IMR-90 (cell line): ENCODE measurements at regions not wholly inside any gene's neighbourhood (a gene's known extent, or its start where the extent isn't known, plus 50 kb on each side); places are given as distances from the start of the nearest gene placed in this dataset.

ENCODE experiments used
- ATAC-seq: fragments of 200-7000 bp; cut with Tn5 transposase; 2 replicates; pipeline ENCODE4 v1.9.1; 2020; ENCODE audit warnings: low read depth, mild to moderate bottlenecking, moderate library complexity
- BruUV-seq: library from RNA; stranded (reverse); fragments of 400-500 nt; replicated peaks from 2 replicates; lab custom pipeline; 2021; lab: Mats Ljungman, UMichigan
- CTCF ChIA-PET: fragments of 300-600 bp; formaldehyde crosslinking; extraction: SDS; loops from one replicate; lab custom pipeline; 2021; ENCODE audit warnings: antibody characterized with exemption; lab: Yijun Ruan, JAX
- POLR2A ChIA-PET: fragments of 300-600 bp; sonication (Branson Sonifier 250); formaldehyde crosslinking; loops from one replicate; lab custom pipeline; 2022; ENCODE audit warnings: antibody characterized with exemption; ENCODE audit not compliant: unreplicated experiment; lab: Charles Lee
- DNase-seq: peaks from one replicate; pipeline ENCODE4 v3.0.0; 2013
- H2AFZ ChIP-seq: replicated peaks from 2 replicates; pipeline ENCODE3; 2013; ENCODE audit warnings: low read length, mild to moderate bottlenecking; ENCODE audit not compliant: poor library complexity
- H2AK5ac ChIP-seq: 2 replicates; pipeline ENCODE4 v1.6.1; 2013; ENCODE audit warnings: low read depth, low read length, inconsistent platforms
- H2AK9ac ChIP-seq: replicated peaks from 2 replicates; pipeline ENCODE3; 2013; ENCODE audit warnings: mild to moderate bottlenecking, low read depth, low read length, moderate library complexity; ENCODE audit not compliant: poor library complexity
- H2BK120ac ChIP-seq: 2 replicates; pipeline ENCODE4 v1.6.1; 2013; ENCODE audit warnings: low read depth, low read length, inconsistent platforms
- H2BK15ac ChIP-seq: 3 replicates; pipeline ENCODE4 v1.6.1; 2013; ENCODE audit warnings: low read depth, low read length, inconsistent platforms
- H2BK20ac ChIP-seq: 2 replicates; pipeline ENCODE4 v1.6.1; 2013; ENCODE audit warnings: low read depth, mild to moderate bottlenecking, inconsistent platforms, low read length, moderate library complexity
- H2BK5ac ChIP-seq: 2 replicates; pipeline ENCODE4 v1.6.1; 2013; ENCODE audit warnings: mild to moderate bottlenecking, low read depth, low read length, inconsistent platforms; ENCODE audit not compliant: poor library complexity, severe bottlenecking
- H3K14ac ChIP-seq: replicated peaks from 2 replicates; pipeline ENCODE4 v1.6.1; 2013; ENCODE audit warnings: low read depth, low read length, inconsistent platforms
- H3K18ac ChIP-seq: 2 replicates; pipeline ENCODE4 v1.6.1; 2013; ENCODE audit warnings: low read depth, low read length, control low read depth
- H3K23ac ChIP-seq: 2 replicates; pipeline ENCODE4 v1.6.1; 2013; ENCODE audit warnings: low read depth, low read length, inconsistent platforms
- H3K27ac ChIP-seq: 2 replicates; pipeline ENCODE4 v1.5.1; 2013; ENCODE audit warnings: mild to moderate bottlenecking, control low read depth, low read length; ENCODE audit not compliant: insufficient read depth
- H3K27me3 ChIP-seq: 2 replicates; pipeline ENCODE4 v1.6.1; 2013; ENCODE audit warnings: low read length; ENCODE audit not compliant: control insufficient read depth, insufficient read depth
- H3K36me3 ChIP-seq: 2 replicates; pipeline ENCODE4 v1.6.1; 2013; ENCODE audit warnings: low read length, mixed read lengths; ENCODE audit not compliant: control insufficient read depth, insufficient read depth
- H3K4ac ChIP-seq: 2 replicates; pipeline ENCODE4 v1.6.1; 2013; ENCODE audit warnings: low read depth, low read length, inconsistent platforms
- H3K4me1 ChIP-seq: 2 replicates; pipeline ENCODE4 v1.6.1; 2013; ENCODE audit warnings: low read length, mixed read lengths; ENCODE audit not compliant: control insufficient read depth, insufficient read depth
- H3K4me2 ChIP-seq: 2 replicates; pipeline ENCODE4 v1.6.1; 2013; ENCODE audit warnings: low read depth, mild to moderate bottlenecking, control low read depth, low read length, moderate library complexity
- H3K4me3 ChIP-seq: 2 replicates; pipeline ENCODE4 v1.5.1; 2013; ENCODE audit warnings: low read depth, mild to moderate bottlenecking, control low read depth, low read length, moderate library complexity; ENCODE audit not compliant: insufficient read depth
- H3K56ac ChIP-seq: 2 replicates; pipeline ENCODE4 v1.6.1; 2013; ENCODE audit warnings: low read length, inconsistent platforms; ENCODE audit not compliant: insufficient read depth; ENCODE audit errors: extremely low read depth
- H3K79me1 ChIP-seq, 2 experiments: 2 replicates each; pipeline ENCODE4 v1.6.1; 2013; ENCODE audit warnings: low read length in 2 of 2, inconsistent platforms in 1 of 2, low read depth in 1 of 2
- H3K9ac ChIP-seq: 2 replicates; pipeline ENCODE4 v1.6.1; 2013; ENCODE audit warnings: low read depth, low read length, control low read depth
- H3K9me1 ChIP-seq: 2 replicates; pipeline ENCODE4 v1.6.1; 2013; ENCODE audit warnings: low read length, inconsistent platforms; ENCODE audit not compliant: insufficient read depth
- H3K9me3 ChIP-seq: 2 replicates; pipeline ENCODE4 v1.6.1; 2013; ENCODE audit warnings: low read length; ENCODE audit not compliant: control insufficient read depth, insufficient read depth
- H4K20me1 ChIP-seq: 2 replicates; pipeline ENCODE4 v1.6.1; 2013; ENCODE audit warnings: low read length, inconsistent platforms; ENCODE audit not compliant: insufficient read depth
- H4K5ac ChIP-seq: 2 replicates; pipeline ENCODE4 v1.6.1; 2013; ENCODE audit warnings: mild to moderate bottlenecking, low read depth, low read length, control low read depth
- H4K8ac ChIP-seq, 2 experiments: 2 replicates each; pipeline ENCODE4 v1.6.1; 2013; ENCODE audit warnings: low read depth in 2 of 2, low read length in 2 of 2, control low read depth in 1 of 2, inconsistent platforms in 1 of 2
- H4K91ac ChIP-seq: 2 replicates; pipeline ENCODE4 v1.6.1; 2013; ENCODE audit warnings: low read depth, low read length, inconsistent platforms; ENCODE audit not compliant: insufficient read depth
- BHLHE40 ChIP-seq: fragments of 150-350 bp; IDR thresholded peaks from 2 replicates; pipeline ENCODE4 v1.6.1; 2016; ENCODE audit warnings: mild to moderate bottlenecking, low read depth, low read length
- CEBPB ChIP-seq: IDR thresholded peaks from 2 replicates; pipeline ENCODE4 v1.6.1; 2012; ENCODE audit warnings: low read depth, low read length, improper control_type of control experiment
- CHD1 ChIP-seq: IDR thresholded peaks from 2 replicates; pipeline ENCODE4 v1.6.1; 2012; ENCODE audit warnings: low read depth, low read length, improper control_type of control experiment
- FOS ChIP-seq: fragments of 150-350 bp; IDR thresholded peaks from 2 replicates; pipeline ENCODE4 v1.6.1; 2016; ENCODE audit warnings: low read depth, low read length
- MAFK ChIP-seq: IDR thresholded peaks from 2 replicates; pipeline ENCODE4 v1.6.1; 2012; ENCODE audit warnings: low read depth, low read length, improper control_type of control experiment
- MAZ ChIP-seq: IDR thresholded peaks from 2 replicates; pipeline ENCODE4 v1.6.1; 2012; ENCODE audit warnings: low read depth, mild to moderate bottlenecking, low read length, improper control_type of control experiment, moderate library complexity, borderline replicate concordance
- MXI1 ChIP-seq: IDR thresholded peaks from 2 replicates; pipeline ENCODE4 v1.6.1; 2012; ENCODE audit warnings: low read depth, mild to moderate bottlenecking, low read length, moderate library complexity, borderline replicate concordance
- POLR2A ChIP-seq: IDR thresholded peaks from 2 replicates; pipeline ENCODE4 v1.6.1; 2012; ENCODE audit warnings: mild to moderate bottlenecking, low read depth, low read length
- RAD21 ChIP-seq: IDR thresholded peaks from 2 replicates; pipeline ENCODE4 v1.6.1; 2012; ENCODE audit warnings: low read length, improper control_type of control experiment
- RCOR1 ChIP-seq: IDR thresholded peaks from 2 replicates; pipeline ENCODE4 v1.6.1; 2012; ENCODE audit warnings: mild to moderate bottlenecking, low read length, improper control_type of control experiment; ENCODE audit not compliant: insufficient replicate concordance
- RFX5 ChIP-seq: IDR thresholded peaks from 2 replicates; pipeline ENCODE4 v1.8.0; 2012; ENCODE audit warnings: low read depth, mild to moderate bottlenecking, low read length, moderate library complexity
- SMC3 ChIP-seq: fragments of 150-350 bp; IDR thresholded peaks from 2 replicates; pipeline ENCODE4 v1.6.1; 2016; ENCODE audit warnings: low read depth, mild to moderate bottlenecking, antibody characterized with exemption, low read length, moderate library complexity
- WGBS, 2 experiments: methylation state at CpG; one replicate each; pipeline versions ENCODE4 v1.1.5 to v1.1.7; 2013; ENCODE audit warnings: missing lambda C conversion rate in 2 of 2; ENCODE audit not compliant: insufficient read length in 1 of 2; ENCODE audit errors: extremely low coverage in 2 of 2; 5-methylcytosine and 5-hydroxymethylcytosine counted together
- dilution Hi-C: fragments of 300-500 bp; cut with HindIII; formaldehyde crosslinking; loops from one replicate; pipeline ENCODE4 v1.14.3; 2018; ENCODE audit warnings: low sequenced_read_pairs; ENCODE audit not compliant: unreplicated experiment
- in situ Hi-C: fragments of 300-500 bp; cut with MboI; formaldehyde crosslinking; loops from 3 replicates; pipeline ENCODE4 v1.14.3; 2019; ENCODE audit warnings: low sequenced_read_pairs, inconsistent platforms, mixed read lengths
- intact Hi-C: fragments of 100-400 bp; cut with micrococcal nuclease; formaldehyde crosslinking; loops from 2 replicates; pipeline ENCODE4 v1.10.0; 2022
- TF ChIP-seq, protein P1 (sequence below): fragments of 150-350 bp; IDR thresholded peaks from 2 replicates; pipeline ENCODE4 v1.6.1; 2016; ENCODE audit warnings: low read depth, mild to moderate bottlenecking, low read length, moderate library complexity, borderline replicate concordance
- TF ChIP-seq, protein P2 (sequence below): fragments of 150-350 bp; IDR thresholded peaks from 2 replicates; pipeline ENCODE4 v1.6.1; 2017; ENCODE audit warnings: mild to moderate bottlenecking, antibody characterized with exemption, low read length, low read depth
- TF ChIP-seq, protein P3 (sequence below): conservative IDR thresholded peaks from 2 replicates; pipeline ENCODE4 v1.5.1; 2012; ENCODE audit warnings: mild to moderate bottlenecking, low read depth, low read length, improper control_type of control experiment

DNA sequence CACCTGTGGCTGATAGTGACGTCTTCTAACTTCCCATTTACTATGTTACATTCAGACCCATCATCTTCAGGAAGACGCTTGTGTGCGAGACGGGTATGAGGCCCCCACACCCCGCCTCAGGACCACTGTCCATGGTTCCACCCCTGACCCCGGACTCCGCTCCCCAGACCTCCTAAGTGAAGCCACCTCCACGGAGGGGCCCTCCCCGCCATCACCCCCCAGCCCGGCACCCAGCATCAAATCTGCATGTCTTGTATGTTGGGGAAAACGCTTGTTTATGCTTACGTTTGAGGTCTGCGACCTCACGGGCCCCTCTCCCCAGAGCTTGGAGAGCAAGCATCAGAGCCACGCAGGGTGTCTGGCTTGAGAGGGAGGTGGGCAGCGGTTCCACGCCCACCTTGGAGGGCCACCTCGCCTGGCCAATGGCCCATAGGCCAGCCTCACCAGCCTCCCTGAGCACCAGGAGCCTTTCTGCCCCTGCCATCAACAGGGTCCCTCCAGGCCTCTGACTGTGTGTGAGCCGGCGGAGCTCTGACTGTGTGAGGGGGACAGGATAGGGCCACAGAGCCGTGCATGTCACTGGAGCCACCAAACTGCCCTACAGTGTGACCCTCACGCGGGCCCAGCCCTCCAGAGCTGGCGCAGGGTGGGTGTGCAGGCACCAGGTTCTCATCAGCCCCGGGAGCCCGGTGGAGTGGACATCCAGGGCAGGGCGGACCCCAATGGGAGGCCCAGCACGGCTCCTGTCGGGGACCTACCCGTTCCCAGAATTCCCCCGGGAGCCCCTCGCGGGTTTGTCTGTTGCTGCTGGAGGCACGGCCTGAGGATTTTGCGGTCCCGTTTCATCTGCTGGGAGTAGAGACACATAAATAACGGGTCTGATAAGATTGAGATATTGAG, 88.4 kb upstream of the NKX1-1 start:
- Histone ChIP-seq H2BK120ac (no peak overlapping the region), H4K8ac (no peak overlapping the region), H3K9ac (no peak overlapping the region), H4K5ac (no peak overlapping the region), H2AK9ac (no peak overlapping the region), H2BK20ac (no peak overlapping the region), H3K9me1 (0 out of 2 replicates have a peak, but pooled peaks cover 3% of the 10 kb centered on the region), H3K4me3 (no peak overlapping the region), H3K4ac (no peak overlapping the region), H3K36me3 (no peaks in the 10 kb centered on the region), H2BK15ac (no peak overlapping the region), H2AK5ac (no peak overlapping the region), H2BK5ac (no peak overlapping the region), H3K27me3 (peaks cover 34% of the 10 kb centered on the region; the same call in 1 of the 2 replicates), H3K4me1 (no peaks in the 10 kb centered on the region), H3K27ac (no peak overlapping the region), H3K18ac (no peak overlapping the region), H3K56ac (no peak overlapping the region), H2AFZ (no peak overlapping the region), H4K91ac (no peak overlapping the region), H3K23ac (no peak overlapping the region), H3K4me2 (no peak overlapping the region), H3K79me1 (no peaks in the 10 kb centered on the region), H3K9me3 (no peaks in the 10 kb centered on the region), H3K14ac (no peak overlapping the region), H4K20me1 (no peaks in the 10 kb centered on the region)
- ATAC-seq (no peak), DNase-seq (no peak)
- CTCF ChIA-PET, result no interaction called here
- in situ Hi-C loops, result no loop called here
- POLR2A ChIA-PET, result no interaction called here
- intact Hi-C loops, result no loop called here
- 47% methylated on average over 14 of the region's 37 CpGs; no CpG with 5 or more reads in 1 of the 2 experiments for WGBS, 2 experiments
- dilution Hi-C loops, result no loop called here
- no TSS peak for BruUV-seq
- TF ChIP-seq RCOR1 (no peak), MAZ (no peak), RAD21 (no peak), CEBPB (no peak), FOS (no peak), MXI1 (no peak), BHLHE40 (no peak), POLR2A (no peak), SMC3 (no peak), MAFK (no peak), CHD1 (no peak), RFX5 (no peak)
- TF ChIP-seq, protein P1, sequence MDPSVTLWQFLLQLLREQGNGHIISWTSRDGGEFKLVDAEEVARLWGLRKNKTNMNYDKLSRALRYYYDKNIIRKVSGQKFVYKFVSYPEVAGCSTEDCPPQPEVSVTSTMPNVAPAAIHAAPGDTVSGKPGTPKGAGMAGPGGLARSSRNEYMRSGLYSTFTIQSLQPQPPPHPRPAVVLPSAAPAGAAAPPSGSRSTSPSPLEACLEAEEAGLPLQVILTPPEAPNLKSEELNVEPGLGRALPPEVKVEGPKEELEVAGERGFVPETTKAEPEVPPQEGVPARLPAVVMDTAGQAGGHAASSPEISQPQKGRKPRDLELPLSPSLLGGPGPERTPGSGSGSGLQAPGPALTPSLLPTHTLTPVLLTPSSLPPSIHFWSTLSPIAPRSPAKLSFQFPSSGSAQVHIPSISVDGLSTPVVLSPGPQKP, result no peak
- TF ChIP-seq, protein P2, sequence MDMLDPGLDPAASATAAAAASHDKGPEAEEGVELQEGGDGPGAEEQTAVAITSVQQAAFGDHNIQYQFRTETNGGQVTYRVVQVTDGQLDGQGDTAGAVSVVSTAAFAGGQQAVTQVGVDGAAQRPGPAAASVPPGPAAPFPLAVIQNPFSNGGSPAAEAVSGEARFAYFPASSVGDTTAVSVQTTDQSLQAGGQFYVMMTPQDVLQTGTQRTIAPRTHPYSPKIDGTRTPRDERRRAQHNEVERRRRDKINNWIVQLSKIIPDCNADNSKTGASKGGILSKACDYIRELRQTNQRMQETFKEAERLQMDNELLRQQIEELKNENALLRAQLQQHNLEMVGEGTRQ, result no peak
- TF ChIP-seq, protein P3, sequence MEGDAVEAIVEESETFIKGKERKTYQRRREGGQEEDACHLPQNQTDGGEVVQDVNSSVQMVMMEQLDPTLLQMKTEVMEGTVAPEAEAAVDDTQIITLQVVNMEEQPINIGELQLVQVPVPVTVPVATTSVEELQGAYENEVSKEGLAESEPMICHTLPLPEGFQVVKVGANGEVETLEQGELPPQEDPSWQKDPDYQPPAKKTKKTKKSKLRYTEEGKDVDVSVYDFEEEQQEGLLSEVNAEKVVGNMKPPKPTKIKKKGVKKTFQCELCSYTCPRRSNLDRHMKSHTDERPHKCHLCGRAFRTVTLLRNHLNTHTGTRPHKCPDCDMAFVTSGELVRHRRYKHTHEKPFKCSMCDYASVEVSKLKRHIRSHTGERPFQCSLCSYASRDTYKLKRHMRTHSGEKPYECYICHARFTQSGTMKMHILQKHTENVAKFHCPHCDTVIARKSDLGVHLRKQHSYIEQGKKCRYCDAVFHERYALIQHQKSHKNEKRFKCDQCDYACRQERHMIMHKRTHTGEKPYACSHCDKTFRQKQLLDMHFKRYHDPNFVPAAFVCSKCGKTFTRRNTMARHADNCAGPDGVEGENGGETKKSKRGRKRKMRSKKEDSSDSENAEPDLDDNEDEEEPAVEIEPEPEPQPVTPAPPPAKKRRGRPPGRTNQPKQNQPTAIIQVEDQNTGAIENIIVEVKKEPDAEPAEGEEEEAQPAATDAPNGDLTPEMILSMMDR, result no peak
